T-helper 1 cell treated with Interleukin-12 subunit alpha and Interleukin-12 subunit beta and Interleukin-4 antibody, amounts not matched to agents 30 μg/mL and 1 μg/mL, for 36 hours (primary cell): ENCODE measurements at regions not wholly inside any gene's neighbourhood (a gene's known extent, or its start where the extent isn't known, plus 50 kb on each side); places are given as distances from the start of the nearest gene placed in this dataset.
"Not testable (repeated sequence)": the region's sequence is repeated elsewhere in the genome, so short reads cannot be mapped to it uniquely, and the experiment has no call there.

ENCODE experiments used
- H3K27ac Mint-ChIP-seq: one replicate; pipeline ENCODE4 v1.8.0; 2021; ENCODE audit warnings: mild to moderate bottlenecking, mixed read lengths
- H3K27me3 Mint-ChIP-seq: one replicate; pipeline ENCODE4 v1.8.0; 2021; ENCODE audit warnings: low read depth, mixed read lengths
- H3K36me3 Mint-ChIP-seq: one replicate; pipeline ENCODE4 v1.8.0; 2021; ENCODE audit warnings: low read depth, mixed read lengths
- H3K4me1 Mint-ChIP-seq: one replicate; pipeline ENCODE4 v1.8.0; 2021; ENCODE audit warnings: low read depth, mixed read lengths
- H3K4me3 Mint-ChIP-seq: one replicate; pipeline ENCODE4 v1.8.0; 2021; ENCODE audit warnings: mild to moderate bottlenecking, moderate library complexity, mixed read lengths
- H3K9me3 Mint-ChIP-seq: one replicate; pipeline ENCODE4 v1.8.0; 2021; ENCODE audit warnings: mixed read lengths

- H3K4me1 Mint-ChIP-seq, H3K36me3 Mint-ChIP-seq, H3K9me3 Mint-ChIP-seq, H3K27ac Mint-ChIP-seq, H3K4me3 Mint-ChIP-seq, H3K27me3 Mint-ChIP-seq: not testable (repeated sequence)
Measured at GRCh38 chrX:33852146-33852545, 280.0 kb downstream of the FAM47A start.

- H3K4me1 Mint-ChIP-seq: no peaks in the 10 kb centered on the region
- no peaks in the 10 kb centered on the region for H3K9me3 Mint-ChIP-seq
Measured at GRCh38 chrX:33840176-33840575, 291.9 kb downstream of the FAM47A start.

GRCh38 chrX:33831211-33831610 lies 300.9 kb downstream of the FAM47A start:
- peaks cover 9% of the 10 kb centered on the region for H3K9me3 Mint-ChIP-seq
- no peak overlapping the region for H3K4me3 Mint-ChIP-seq
- no peak overlapping the region for H3K27ac Mint-ChIP-seq
- H3K36me3 Mint-ChIP-seq: no peaks in the 10 kb centered on the region
- no peaks in the 10 kb centered on the region for H3K27me3 Mint-ChIP-seq
- no peaks in the 10 kb centered on the region for H3K4me1 Mint-ChIP-seq

More at GRCh38 chrX:33840176-33840575, 291.9 kb downstream of the FAM47A start:
- Mint-ChIP-seq H3K27ac (no peak overlapping the region), H3K27me3 (no peaks in the 10 kb centered on the region), H3K4me3 (no peak overlapping the region), H3K36me3 (no peaks in the 10 kb centered on the region)

- H3K4me1 Mint-ChIP-seq: no peaks in the 10 kb centered on the region
- H3K27me3 Mint-ChIP-seq: no peaks in the 10 kb centered on the region
- H3K4me3 Mint-ChIP-seq: no peak overlapping the region
- no peaks in the 10 kb centered on the region for H3K36me3 Mint-ChIP-seq
- no peak overlapping the region for H3K27ac Mint-ChIP-seq
- peaks cover 13% of the 10 kb centered on the region for H3K9me3 Mint-ChIP-seq
Measured at GRCh38 chrX:33817266-33817665, 314.8 kb downstream of the FAM47A start.

- no peaks in the 10 kb centered on the region for H3K27me3 Mint-ChIP-seq
- no peak overlapping the region for H3K4me3 Mint-ChIP-seq
Measured at GRCh38 chrX:33808636-33809035, 323.5 kb downstream of the FAM47A start.

GRCh38 chrX:33784548-33784947 lies 347.6 kb downstream of the FAM47A start:
- Mint-ChIP-seq H3K4me1 (no peaks in the 10 kb centered on the region), H3K4me3 (no peak overlapping the region), H3K9me3 (peaks cover 4% of the 10 kb centered on the region), H3K27me3 (no peaks in the 10 kb centered on the region), H3K27ac (no peak overlapping the region), H3K36me3 (no peaks in the 10 kb centered on the region)

More at GRCh38 chrX:33808636-33809035, 323.5 kb downstream of the FAM47A start:
- Mint-ChIP-seq H3K27ac (no peak overlapping the region), H3K4me1 (no peaks in the 10 kb centered on the region), H3K9me3 (peaks cover 5% of the 10 kb centered on the region), H3K36me3 (no peaks in the 10 kb centered on the region)

GRCh38 chrX:33741807-33742206 lies 390.3 kb downstream of the FAM47A start:
- Mint-ChIP-seq H3K4me3 (no peak overlapping the region), H3K27ac (no peak overlapping the region), H3K4me1 (no peaks in the 10 kb centered on the region), H3K9me3 (peaks cover 6% of the 10 kb centered on the region), H3K27me3 (no peaks in the 10 kb centered on the region), H3K36me3 (no peaks in the 10 kb centered on the region)

GRCh38 chrX:33735182-33735581 lies 396.9 kb downstream of the FAM47A start:
- H3K27ac Mint-ChIP-seq: no peak overlapping the region
- H3K4me1 Mint-ChIP-seq: no peaks in the 10 kb centered on the region
- peaks cover 13% of the 10 kb centered on the region for H3K9me3 Mint-ChIP-seq

GRCh38 chrX:33726281-33727160 lies 405.6 kb downstream of the FAM47A start:
- H3K9me3 Mint-ChIP-seq: no peaks in the 10 kb centered on the region
- H3K36me3 Mint-ChIP-seq: no peaks in the 10 kb centered on the region
- no peaks in the 10 kb centered on the region for H3K4me1 Mint-ChIP-seq
- no peak overlapping the region for H3K4me3 Mint-ChIP-seq
- no peaks in the 10 kb centered on the region for H3K27me3 Mint-ChIP-seq
- H3K27ac Mint-ChIP-seq: no peak overlapping the region

More at GRCh38 chrX:33735182-33735581, 396.9 kb downstream of the FAM47A start:
- Mint-ChIP-seq H3K27me3 (no peaks in the 10 kb centered on the region), H3K36me3 (no peaks in the 10 kb centered on the region), H3K4me3 (no peak overlapping the region)

GRCh38 chrX:33725535-33726210 lies 406.4 kb downstream of the FAM47A start:
- Mint-ChIP-seq H3K27ac (no peak overlapping the region), H3K4me1 (no peaks in the 10 kb centered on the region), H3K4me3 (peak overlapping the region; percentile 31), H3K27me3 (no peaks in the 10 kb centered on the region), H3K36me3 (no peaks in the 10 kb centered on the region), H3K9me3 (no peaks in the 10 kb centered on the region)

- H3K9me3 Mint-ChIP-seq: no peaks in the 10 kb centered on the region
- H3K27me3 Mint-ChIP-seq: no peaks in the 10 kb centered on the region
- H3K36me3 Mint-ChIP-seq: no peaks in the 10 kb centered on the region
- H3K4me3 Mint-ChIP-seq: no peak overlapping the region
- H3K4me1 Mint-ChIP-seq: no peaks in the 10 kb centered on the region
- no peak overlapping the region for H3K27ac Mint-ChIP-seq
Measured at GRCh38 chrX:33721927-33722326, 410.2 kb downstream of the FAM47A start.

- Mint-ChIP-seq H3K36me3 (no peaks in the 10 kb centered on the region), H3K4me1 (no peaks in the 10 kb centered on the region), H3K4me3 (no peak overlapping the region), H3K9me3 (no peaks in the 10 kb centered on the region), H3K27me3 (no peaks in the 10 kb centered on the region), H3K27ac (no peak overlapping the region)
Measured at GRCh38 chrX:33686105-33686504, 446.0 kb downstream of the FAM47A start.
